GM23338 (cell line): ENCODE measurements at regions not wholly inside any gene's neighbourhood (a gene's known extent, or its start where the extent isn't known, plus 50 kb on each side); places are given as distances from the start of the nearest gene placed in this dataset.

Experiments
- ATAC-seq: fragments of 200-7000 bp; cut with Tn5 transposase; 3 replicates; pipeline ENCODE4 v1.9.1; 2020
- DNase-seq: peaks from one replicate; pipeline ENCODE4 v3.0.0-alpha.2; 2015; ENCODE audit warnings: low spot score
- H2AFZ ChIP-seq: fragments of 200-600 bp; sonication (generic); 2 replicates; pipeline ENCODE4 v1.8.0; 2016; ENCODE audit warnings: antibody characterized with exemption, mild to moderate bottlenecking, moderate library complexity
- H3F3A ChIP-seq: fragments of 200-600 bp; sonication (generic); replicated peaks from 2 replicates; pipeline ENCODE4 v1.8.0; 2017; ENCODE audit warnings: antibody characterized with exemption, mixed run types, low read depth
- H3K27ac ChIP-seq: fragments of 200-600 bp; sonication (generic); 2 replicates; pipeline ENCODE4 v1.6.1; 2016; ENCODE audit warnings: low read depth
- H3K27me3 ChIP-seq: fragments of 200-600 bp; sonication (generic); 2 replicates; pipeline ENCODE4 v1.8.0; 2016; ENCODE audit warnings: mild to moderate bottlenecking, mixed run types, moderate library complexity; ENCODE audit not compliant: insufficient read depth
- H3K36me3 ChIP-seq: fragments of 200-600 bp; sonication (generic); 2 replicates; pipeline ENCODE4 v1.8.0; 2016; ENCODE audit warnings: mild to moderate bottlenecking; ENCODE audit not compliant: insufficient read depth
- H3K4me1 ChIP-seq: fragments of 200-600 bp; sonication (generic); 2 replicates; pipeline ENCODE4 v1.8.0; 2016; ENCODE audit warnings: mild to moderate bottlenecking, moderate library complexity; ENCODE audit not compliant: insufficient read depth
- H3K4me2 ChIP-seq: fragments of 200-600 bp; sonication (generic); 2 replicates; pipeline ENCODE4 v1.7.1; 2017; ENCODE audit warnings: mixed run types
- H3K4me3 ChIP-seq: fragments of 200-600 bp; sonication (generic); 2 replicates; pipeline ENCODE4 v1.6.1; 2016; ENCODE audit warnings: mixed run types
- H3K79me2 ChIP-seq: fragments of 200-600 bp; sonication (generic); replicated peaks from 2 replicates; pipeline ENCODE4 v1.8.0; 2017; ENCODE audit warnings: mild to moderate bottlenecking; ENCODE audit not compliant: insufficient read depth
- H3K9me2 ChIP-seq: fragments of 200-600 bp; sonication (generic); 2 replicates; pipeline ENCODE4 v1.8.0; 2017; ENCODE audit not compliant: insufficient read depth
- H4K20me1 ChIP-seq: fragments of 200-600 bp; sonication (generic); replicated peaks from 2 replicates; pipeline ENCODE4 v1.8.0; 2017; ENCODE audit warnings: mild to moderate bottlenecking; ENCODE audit not compliant: insufficient read depth
- H3K27ac Mint-ChIP-seq: 2 replicates; pipeline ENCODE4 v1.8.0; 2020; ENCODE audit warnings: inconsistent platforms, mild to moderate bottlenecking, moderate library complexity, mixed read lengths
- H3K27me3 Mint-ChIP-seq: 3 replicates; pipeline ENCODE4 v1.8.0; 2022; ENCODE audit warnings: low read depth, mild to moderate bottlenecking, moderate library complexity, mixed read lengths, inconsistent platforms; ENCODE audit not compliant: insufficient read depth, poor library complexity
- H3K36me3 Mint-ChIP-seq: 3 replicates; pipeline ENCODE4 v1.8.0; 2021; ENCODE audit warnings: low read depth, mild to moderate bottlenecking, inconsistent platforms, moderate library complexity, mixed read lengths
- H3K4me1 Mint-ChIP-seq: 3 replicates; pipeline ENCODE4 v1.8.0; 2020; ENCODE audit warnings: mild to moderate bottlenecking, inconsistent platforms, mixed read lengths
- H3K4me3 Mint-ChIP-seq: 3 replicates; pipeline ENCODE4 v1.8.0; 2021; ENCODE audit warnings: moderate library complexity, mild to moderate bottlenecking, inconsistent platforms, mixed read lengths
- H3K9me3 Mint-ChIP-seq: 3 replicates; pipeline ENCODE4 v1.8.0; 2020; ENCODE audit warnings: moderate library complexity, mild to moderate bottlenecking, inconsistent platforms, mixed read lengths
- CREB1 ChIP-seq: fragments of 250-450 bp; sonication (Bioruptor Pico); IDR thresholded peaks from 2 replicates; pipeline ENCODE4 v1.5.0; 2020; ENCODE audit warnings: low read depth, mild to moderate bottlenecking, moderate library complexity
- CTCF ChIP-seq, 2 experiments: fragments of 200-600 bp in 1 of 2; sonication (generic) in 1 of 2; conservative IDR thresholded peaks; 2 replicates each; pipeline versions ENCODE4 v1.5.1 to v1.6.1; 2016 to 2017; ENCODE audit warnings: antibody characterized with exemption in 2 of 2, low read depth in 2 of 2, mild to moderate bottlenecking in 2 of 2, moderate library complexity in 1 of 2
- ETS1 ChIP-seq: IDR thresholded peaks from 2 replicates; pipeline ENCODE4 v1.6.1; 2016; ENCODE audit warnings: antibody characterized with exemption
- EZH2 ChIP-seq: fragments of 200-600 bp; sonication (generic); IDR thresholded peaks from one replicate; pipeline ENCODE4 v1.8.0; 2017; ENCODE audit warnings: antibody characterized with exemption, mild to moderate bottlenecking, low read depth; ENCODE audit not compliant: unreplicated experiment
- EZH2phosphoT487 ChIP-seq: fragments of 200-600 bp; sonication (generic); IDR thresholded peaks from one replicate; pipeline ENCODE4 v1.8.1; 2018; ENCODE audit warnings: antibody characterized with exemption; ENCODE audit not compliant: unreplicated experiment
- JUNB ChIP-seq: IDR thresholded peaks from one replicate; pipeline ENCODE4 v1.6.1; 2016; ENCODE audit warnings: antibody characterized with exemption; ENCODE audit not compliant: unreplicated experiment
- NANOG ChIP-seq: IDR thresholded peaks from 2 replicates; pipeline ENCODE4 v1.6.1; 2016; ENCODE audit warnings: antibody characterized with exemption, borderline replicate concordance
- POLR2AphosphoS5 ChIP-seq: IDR thresholded peaks from 2 replicates; pipeline ENCODE4 v1.6.1; 2016; ENCODE audit warnings: antibody characterized with exemption, low read depth
- STAT1 ChIP-seq: IDR thresholded peaks from one replicate; pipeline ENCODE4 v1.6.1; 2016; ENCODE audit warnings: antibody characterized with exemption; ENCODE audit not compliant: unreplicated experiment
- ZNF331 ChIP-seq: fragments of 250-450 bp; sonication (Bioruptor Pico); IDR thresholded peaks from 2 replicates; pipeline ENCODE4 v1.5.0; 2020; ENCODE audit warnings: low read depth, mild to moderate bottlenecking, moderate library complexity
- ZNF462 ChIP-seq: fragments of 250-450 bp; sonication (Bioruptor Pico); IDR thresholded peaks from 2 replicates; pipeline ENCODE4 v1.5.0; 2020; ENCODE audit warnings: mild to moderate bottlenecking, moderate library complexity

- TF ChIP-seq ETS1 (no peak), POLR2AphosphoS5 (no peak), EZH2phosphoT487 (no peak), CREB1 (CRISPR knock-in tag) (no peak)
Observed at GRCh38 chr2:6222296-6222695, 530.1 kb downstream of the SOX11 start (continued).

GRCh38 chr2:6224267-6224666, 532.1 kb downstream of the SOX11 start:
- Histone ChIP-seq H2AFZ (no peak overlapping the region), H3K36me3 (no peaks in the 10 kb centered on the region), H3K9me2 (no peaks in the 10 kb centered on the region), H3K27ac (no peak overlapping the region), H3K79me2 (no peaks in the 10 kb centered on the region), H3F3A (no peaks in the 10 kb centered on the region), H3K4me3 (no peak overlapping the region), H3K4me1 (no peaks in the 10 kb centered on the region), H3K27me3 (no peaks in the 10 kb centered on the region), H4K20me1 (no peaks in the 10 kb centered on the region), H3K4me2 (no peak overlapping the region)
- DNase-seq: no peak
- H3K9me3 Mint-ChIP-seq: peaks cover 70% of the 10 kb centered on the region
- ATAC-seq: no peak
- H3K4me3 Mint-ChIP-seq: no peak overlapping the region
- no peaks in the 10 kb centered on the region for H3K27me3 Mint-ChIP-seq
- no peak overlapping the region for H3K27ac Mint-ChIP-seq
- no peaks in the 10 kb centered on the region for H3K36me3 Mint-ChIP-seq
- no peaks in the 10 kb centered on the region for H3K4me1 Mint-ChIP-seq
- TF ChIP-seq JUNB: no peak
- TF ChIP-seq STAT1: no peak
- TF ChIP-seq EZH2: no peak
- no peak for TF ChIP-seq ZNF331 (CRISPR knock-in tag)
- TF ChIP-seq ZNF462 (CRISPR knock-in tag): no peak
- TF ChIP-seq POLR2AphosphoS5: no peak
- TF ChIP-seq CTCF (conservative IDR thresholded peaks at IDR 0.05; ENCODE audit: low read depth in 2 of 2): no peak
- no peak for TF ChIP-seq NANOG
- TF ChIP-seq ETS1: no peak
